ENCODE measurements at regions not wholly inside any gene's neighbourhood (a gene's known extent, or its start where the extent isn't known, plus 50 kb on each side); places are given as distances from the start of the nearest gene placed in this dataset.

DNA sequence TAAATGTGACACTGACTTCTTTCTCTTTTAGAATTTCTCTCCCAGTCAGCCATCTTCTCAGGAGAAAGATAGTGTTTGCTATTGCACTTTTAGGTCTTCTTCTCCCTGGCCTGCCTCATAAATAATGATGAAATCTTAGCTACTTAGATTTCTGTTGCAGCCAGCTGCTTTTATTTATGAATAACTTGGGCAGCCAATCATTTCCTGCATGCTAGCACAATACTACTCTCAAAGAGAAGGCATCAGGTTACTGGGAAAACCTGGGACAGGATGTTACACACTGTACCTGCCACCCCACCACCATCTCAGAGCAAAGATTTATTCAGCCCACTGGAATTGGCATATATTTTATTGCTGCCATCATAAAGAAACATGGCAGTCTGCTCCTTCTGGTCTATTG is 266.6 kb downstream of the PRELID2 start:
- ChIA-PET POLR2A (no interaction called here), CTCF (no interaction called here)
- Histone ChIP-seq H3K27ac (ENCODE audit: low read depth, low read length) (no peak overlapping the region), H3K27me3 (ENCODE audit: control insufficient read depth, insufficient read depth, low read length) (no peaks in the 10 kb centered on the region), H3K9me3 (ENCODE audit: control insufficient read depth, insufficient read depth, low read length) (no peaks in the 10 kb centered on the region), H3K4me3 (ENCODE audit: low read depth, low read length) (no peak overlapping the region)
- no peak for TF ChIP-seq CTCF (IDR thresholded peaks at IDR 0.05; ENCODE audit: low read depth, low read length)
- peak; percentile 10 for DNase-seq (ENCODE audit: low read depth, low spot score)

DNA sequence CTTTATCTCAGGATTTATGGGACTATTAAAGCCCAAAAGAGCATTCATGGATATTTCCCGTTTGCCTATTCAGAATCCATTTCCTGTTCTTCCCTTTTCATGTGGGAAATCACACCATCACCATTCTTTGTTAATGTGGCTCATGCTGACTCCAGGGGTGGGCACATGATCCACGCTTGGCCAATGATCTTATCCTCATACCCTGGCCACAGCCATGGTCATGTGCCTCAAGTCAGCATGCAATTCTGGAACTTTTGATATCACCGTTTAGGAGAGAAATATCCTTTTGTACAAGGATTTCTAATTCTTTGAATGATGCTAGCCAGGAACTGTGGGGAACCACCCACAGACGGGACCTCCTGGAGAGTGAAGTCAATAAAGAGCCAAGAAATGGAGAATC is 272.2 kb downstream of the PRELID2 start:
- Histone ChIP-seq H3K9me3 (ENCODE audit: control insufficient read depth, insufficient read depth, low read length) (no peaks in the 10 kb centered on the region), H3K4me3 (ENCODE audit: low read depth, low read length) (no peak overlapping the region), H3K27ac (ENCODE audit: low read depth, low read length) (no peak overlapping the region), H3K27me3 (ENCODE audit: control insufficient read depth, insufficient read depth, low read length) (no peaks in the 10 kb centered on the region)
- no peak for TF ChIP-seq CTCF (IDR thresholded peaks at IDR 0.05; ENCODE audit: low read depth, low read length)
- POLR2A ChIA-PET: no interaction called here
- CTCF ChIA-PET: no interaction called here
- no peak for DNase-seq (ENCODE audit: low read depth, low spot score)

- DNase-seq (ENCODE audit: low read depth, low spot score): no peak
- no peak for TF ChIP-seq CTCF (IDR thresholded peaks at IDR 0.05; ENCODE audit: low read depth, low read length)
- ChIA-PET CTCF (interaction anchor here (0.8 kb wide), 1 partner anchor 211 kb away, joined by 3 read pairs; no protein-coding TSS in a partner anchor), POLR2A (no interaction called here)
- H3K9me3 ChIP-seq (ENCODE audit: control insufficient read depth, insufficient read depth, low read length): no peaks in the 10 kb centered on the region
- no peaks in the 10 kb centered on the region for H3K27me3 ChIP-seq (ENCODE audit: control insufficient read depth, insufficient read depth, low read length)
- no peak overlapping the region for H3K4me3 ChIP-seq (ENCODE audit: low read depth, low read length)
- no peak overlapping the region for H3K27ac ChIP-seq (ENCODE audit: low read depth, low read length)
Measured at GRCh38 chr5:145558288-145558687, 276.9 kb downstream of the PRELID2 start.

DNA sequence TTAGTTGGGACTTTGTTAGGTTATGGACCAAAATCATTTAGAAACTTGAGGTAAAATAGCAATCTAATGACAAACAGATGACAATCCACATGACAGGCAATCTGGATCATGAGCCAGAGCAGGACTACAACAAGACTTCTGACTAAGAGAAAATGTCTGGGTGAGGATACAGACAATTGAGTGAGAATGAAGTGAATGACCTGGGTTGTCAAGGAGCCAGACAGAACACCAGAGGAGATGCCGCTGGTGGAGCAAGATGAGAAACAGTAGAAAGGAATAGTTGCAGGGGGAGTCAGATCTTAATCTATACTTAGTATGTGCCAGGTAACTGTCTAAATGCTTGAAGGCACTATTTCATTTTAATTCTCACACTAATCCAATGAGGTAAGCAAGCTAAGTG is 277.8 kb downstream of the PRELID2 start:
- H3K27ac ChIP-seq (ENCODE audit: low read depth, low read length): no peak overlapping the region
- POLR2A ChIA-PET: no interaction called here
- no peak overlapping the region for H3K4me3 ChIP-seq (ENCODE audit: low read depth, low read length)
- no peaks in the 10 kb centered on the region for H3K27me3 ChIP-seq (ENCODE audit: control insufficient read depth, insufficient read depth, low read length)
- CTCF ChIA-PET: interaction anchor here (0.6 to 0.8 kb wide), 2 partner anchors 138 to 210 kb away, joined by 3 read pairs; no protein-coding TSS in a partner anchor
- no peaks in the 10 kb centered on the region for H3K9me3 ChIP-seq (ENCODE audit: control insufficient read depth, insufficient read depth, low read length)
- no peak for DNase-seq (ENCODE audit: low read depth, low spot score)
- TF ChIP-seq CTCF (IDR thresholded peaks at IDR 0.05; ENCODE audit: low read depth, low read length): no peak

DNA sequence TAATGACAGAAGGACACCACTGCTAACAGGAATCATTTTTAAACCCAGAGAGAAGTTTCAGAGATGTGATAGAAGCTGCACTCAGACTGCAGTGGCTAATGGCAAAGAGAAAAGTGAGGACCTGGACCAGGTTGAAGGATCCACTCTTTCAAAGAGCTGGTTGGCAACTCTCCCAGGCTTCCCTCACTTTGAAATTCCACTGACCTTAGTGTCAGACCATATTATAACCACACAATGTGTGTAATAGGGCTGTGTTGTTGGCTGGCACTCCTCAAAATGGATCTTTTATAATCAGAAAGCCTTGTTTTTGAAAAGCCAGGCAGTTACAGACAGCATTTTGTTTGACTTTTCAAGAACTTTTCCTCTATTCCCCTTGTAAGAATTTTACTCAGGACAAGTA is 280.7 kb downstream of the PRELID2 start:
- H3K4me3 ChIP-seq (ENCODE audit: low read depth, low read length): no peak overlapping the region
- no peak overlapping the region for H3K27ac ChIP-seq (ENCODE audit: low read depth, low read length)
- no peak for TF ChIP-seq CTCF (IDR thresholded peaks at IDR 0.05; ENCODE audit: low read depth, low read length)
- CTCF ChIA-PET: interaction anchor here (1.1 to 1.2 kb wide), 2 partner anchors 33 to 271 kb away, joined by 3 to 4 read pairs; no protein-coding TSS in a partner anchor
- H3K9me3 ChIP-seq (ENCODE audit: control insufficient read depth, insufficient read depth, low read length): no peaks in the 10 kb centered on the region
- POLR2A ChIA-PET: no interaction called here
- no peaks in the 10 kb centered on the region for H3K27me3 ChIP-seq (ENCODE audit: control insufficient read depth, insufficient read depth, low read length)
- no peak for DNase-seq (ENCODE audit: low read depth, low spot score)

All from AG04450 (cell line).